ENCODE measurements at regions not wholly inside any gene's neighbourhood (a gene's known extent, or its start where the extent isn't known, plus 50 kb on each side); places are given as distances from the start of the nearest gene placed in this dataset.

DNA sequence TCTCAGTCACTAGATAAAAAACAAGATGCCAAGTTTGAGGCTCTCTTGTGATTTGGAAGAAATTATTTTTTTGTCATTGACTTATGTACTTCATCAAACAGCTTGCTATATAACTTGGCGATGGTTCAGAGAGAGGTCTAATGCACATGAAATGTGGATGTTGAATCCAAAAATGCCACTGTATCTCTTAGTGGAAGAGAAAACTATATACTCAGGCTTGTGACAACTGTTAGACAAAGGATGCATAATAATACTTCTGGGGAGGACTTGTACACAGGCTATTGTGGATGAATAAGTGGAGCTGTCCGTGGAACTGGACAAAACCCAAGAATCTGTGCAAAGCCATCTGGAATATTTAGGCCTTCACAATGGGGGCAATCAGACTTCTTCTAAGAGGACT lies 162.9 kb upstream of the NMUR2 start:
- Histone ChIP-seq H3K27ac (ENCODE audit: low read length) (no peak overlapping the region), H3K4me1 (ENCODE audit: control insufficient read depth in 1 of 2, extremely low read depth in 1 of 2, insufficient read depth in 2 of 2, low read length in 2 of 2) (no peaks in the 10 kb centered on the region), H3K27me3 (replicated peaks in 1 of 2; ENCODE audit: control insufficient read depth in 2 of 2, extremely low read depth in 1 of 2, insufficient read depth in 2 of 2, low read length in 1 of 2) (no peaks in the 10 kb centered on the region), H3K9me3 (no peaks in the 10 kb centered on the region), H3K36me3 (ENCODE audit: control insufficient read depth in 2 of 2, extremely low read depth in 1 of 2, insufficient read depth in 1 of 2, low read length in 1 of 2) (no peaks in the 10 kb centered on the region), H3K4me3 (ENCODE audit: control insufficient read depth in 1 of 2, extremely low read depth in 1 of 2, low read length in 1 of 2) (no peak overlapping the region)
- DNase-seq = no peak
- Mint-ChIP-seq H3K4me3 (no peak overlapping the region), H3K27ac (no peak overlapping the region), H3K27me3 (no peaks in the 10 kb centered on the region), H3K9me3 (peaks cover 0 to 4% (median 4%) of the 10 kb centered on the region in 3 donors), H3K4me1 (no peaks in the 10 kb centered on the region), H3K36me3 (no peaks in the 10 kb centered on the region)
- POLR2A ChIA-PET = no interaction called here
- CTCF ChIA-PET = no interaction called here
- 57% methylated on average over 1 of the region's 2 CpGs for WGBS (ENCODE audit: insufficient coverage)
- ATAC-seq (replicated peaks in 1 of 4) = no peak

DNA sequence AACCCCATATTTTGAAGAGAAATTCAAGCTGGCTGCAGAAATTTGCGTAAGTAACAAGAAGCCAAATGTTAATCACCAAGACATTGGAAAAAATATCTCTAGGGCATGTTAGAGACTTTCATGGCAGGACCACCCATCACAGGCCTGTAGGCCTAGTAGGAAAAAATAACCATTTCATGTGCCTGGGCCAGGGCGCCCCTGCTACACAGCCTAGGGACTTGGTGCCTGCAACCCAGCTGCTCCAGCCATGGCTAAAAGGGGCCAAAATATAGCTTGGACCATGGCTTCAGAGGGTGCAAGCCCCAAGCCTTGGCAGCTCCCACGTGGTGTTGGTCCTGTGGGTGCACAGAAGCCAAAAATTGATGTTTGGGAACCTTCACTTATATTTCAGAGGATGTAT lies 167.7 kb upstream of the NMUR2 start:
- Histone ChIP-seq H3K27ac (ENCODE audit: low read length) (no peak overlapping the region), H3K36me3 (ENCODE audit: control insufficient read depth in 2 of 2, extremely low read depth in 1 of 2, insufficient read depth in 1 of 2, low read length in 1 of 2) (no peaks in the 10 kb centered on the region), H3K4me1 (ENCODE audit: control insufficient read depth in 1 of 2, extremely low read depth in 1 of 2, insufficient read depth in 2 of 2, low read length in 2 of 2) (no peaks in the 10 kb centered on the region), H3K27me3 (replicated peaks in 1 of 2; ENCODE audit: control insufficient read depth in 2 of 2, extremely low read depth in 1 of 2, insufficient read depth in 2 of 2, low read length in 1 of 2) (no peaks in the 10 kb centered on the region), H3K4me3 (ENCODE audit: control insufficient read depth in 1 of 2, extremely low read depth in 1 of 2, low read length in 1 of 2) (no peak overlapping the region), H3K9me3 (no peaks in the 10 kb centered on the region)
- ATAC-seq (replicated peaks in 1 of 4) (no peak), DNase-seq (no peak)
- ChIA-PET CTCF (no interaction called here), POLR2A (no interaction called here)
- no peak overlapping the region for H3K27ac Mint-ChIP-seq
- no peaks in the 10 kb centered on the region for H3K4me1 Mint-ChIP-seq
- no peak overlapping the region for H3K4me3 Mint-ChIP-seq
- 33% methylated on average over 2 of the region's 3 CpGs for WGBS (ENCODE audit: insufficient coverage)
- H3K9me3 Mint-ChIP-seq = peaks cover 2 to 4% (median 4%) of the 10 kb centered on the region in 3 donors
- no peaks in the 10 kb centered on the region for H3K36me3 Mint-ChIP-seq
- no peaks in the 10 kb centered on the region for H3K27me3 Mint-ChIP-seq

DNA sequence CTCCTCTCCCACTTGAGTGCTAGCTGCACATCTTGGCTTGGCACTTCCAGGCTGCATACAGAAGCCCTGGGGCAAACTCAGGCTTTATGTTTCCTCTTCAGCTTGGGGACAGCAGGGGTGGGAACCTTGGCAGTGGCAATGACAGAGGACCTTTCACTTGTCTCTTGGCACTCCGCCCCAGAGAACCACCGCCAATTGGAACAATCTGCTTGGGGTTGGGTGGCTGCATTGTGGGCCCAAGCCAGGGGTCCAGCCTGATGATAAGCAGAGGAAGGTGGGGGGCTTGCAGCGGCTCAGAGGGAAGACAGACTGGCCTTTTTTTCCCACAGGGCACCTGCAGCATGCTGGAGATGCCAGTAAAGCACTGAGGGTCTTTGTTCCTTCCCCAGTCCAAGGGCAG lies 179.0 kb upstream of the NMUR2 start:
- DNase-seq = no peak
- Mint-ChIP-seq H3K27me3 (peaks cover 0 to 19% of the 10 kb centered on the region in 2 donors), H3K4me3 (no peak overlapping the region), H3K27ac (no peak overlapping the region), H3K4me1 (no peaks in the 10 kb centered on the region), H3K36me3 (no peaks in the 10 kb centered on the region), H3K9me3 (peaks cover 6 to 19% (median 12%) of the 10 kb centered on the region in 3 donors)
- ChIA-PET CTCF (no interaction called here), POLR2A (no interaction called here)
- no peak for ATAC-seq (replicated peaks in 1 of 4)
- Histone ChIP-seq H3K36me3 (ENCODE audit: control insufficient read depth in 2 of 2, extremely low read depth in 1 of 2, insufficient read depth in 1 of 2, low read length in 1 of 2) (no peaks in the 10 kb centered on the region), H3K4me1 (ENCODE audit: control insufficient read depth in 1 of 2, extremely low read depth in 1 of 2, insufficient read depth in 2 of 2, low read length in 2 of 2) (no peaks in the 10 kb centered on the region), H3K4me3 (ENCODE audit: control insufficient read depth in 1 of 2, extremely low read depth in 1 of 2, low read length in 1 of 2) (no peak overlapping the region), H3K27me3 (replicated peaks in 1 of 2; ENCODE audit: control insufficient read depth in 2 of 2, extremely low read depth in 1 of 2, insufficient read depth in 2 of 2, low read length in 1 of 2) (peaks cover 0 to 10% of the 10 kb centered on the region in 2 experiments), H3K27ac (ENCODE audit: low read length) (no peak overlapping the region), H3K9me3 (no peaks in the 10 kb centered on the region)
- 68% methylated on average over 3 of the region's 3 CpGs for WGBS (ENCODE audit: insufficient coverage)

DNA sequence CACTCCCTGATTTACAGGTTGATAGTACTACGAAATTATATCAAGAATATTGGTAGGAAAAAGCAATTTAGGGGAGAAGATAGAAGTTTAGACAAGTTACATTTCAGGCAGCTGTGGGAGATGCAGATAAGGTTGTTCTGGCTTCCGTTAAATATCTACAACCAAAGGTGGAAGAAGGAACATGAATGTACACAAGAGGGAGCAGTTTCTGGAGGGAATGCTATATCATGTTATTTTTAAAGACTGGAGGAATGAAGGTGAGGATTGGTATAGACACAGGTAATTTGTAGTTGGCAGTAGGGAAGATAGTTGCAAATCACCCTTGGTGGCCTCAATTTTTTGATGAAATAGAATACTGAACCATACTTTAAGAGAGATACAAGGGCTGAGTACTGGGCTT lies 187.3 kb upstream of the NMUR2 start:
- no peak for DNase-seq
- H3K9me3 ChIP-seq = no peaks in the 10 kb centered on the region
- Mint-ChIP-seq H3K27me3 (peaks cover 0 to 2% of the 10 kb centered on the region in 2 donors), H3K9me3 (peaks cover 0 to 20% (median 5%) of the 10 kb centered on the region in 3 donors), H3K4me3 (no peak overlapping the region), H3K27ac (no peak overlapping the region), H3K36me3 (no peaks in the 10 kb centered on the region), H3K4me1 (no peaks in the 10 kb centered on the region)
- ATAC-seq (replicated peaks in 1 of 4) = no peak
- ChIA-PET POLR2A (no interaction called here), CTCF (no interaction called here)
- H3K27ac ChIP-seq (ENCODE audit: low read length) = no peak overlapping the region
- H3K27me3 ChIP-seq (replicated peaks in 1 of 2; ENCODE audit: control insufficient read depth in 2 of 2, extremely low read depth in 1 of 2, insufficient read depth in 2 of 2, low read length in 1 of 2) = no peaks in the 10 kb centered on the region
- 86% methylated on average over 1 of the region's 2 CpGs for WGBS (ENCODE audit: insufficient coverage)
- no peaks in the 10 kb centered on the region for H3K4me1 ChIP-seq (ENCODE audit: control insufficient read depth in 1 of 2, extremely low read depth in 1 of 2, insufficient read depth in 2 of 2, low read length in 2 of 2)
- H3K4me3 ChIP-seq (ENCODE audit: control insufficient read depth in 1 of 2, extremely low read depth in 1 of 2, low read length in 1 of 2) = no peak overlapping the region
- H3K36me3 ChIP-seq (ENCODE audit: control insufficient read depth in 2 of 2, extremely low read depth in 1 of 2, insufficient read depth in 1 of 2, low read length in 1 of 2) = no peaks in the 10 kb centered on the region

DNA sequence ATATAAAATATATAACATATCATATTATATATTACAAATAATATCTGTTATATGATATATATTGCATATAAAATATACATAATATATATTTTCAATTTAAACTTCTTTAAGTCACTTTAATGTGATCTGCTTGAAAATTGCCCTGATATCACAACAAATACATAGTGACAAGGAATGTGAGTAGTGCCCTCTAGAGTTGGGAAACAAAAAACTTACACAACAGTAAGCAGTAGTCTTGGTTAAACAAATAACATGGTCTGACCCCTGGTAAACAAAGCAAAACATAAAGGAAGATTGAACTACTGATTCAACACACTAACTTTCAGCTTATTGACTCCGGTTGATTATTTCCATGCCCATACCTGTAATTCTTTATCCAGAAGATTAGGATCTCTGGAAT lies 188.3 kb upstream of the NMUR2 start:
- no CpG with 5 or more reads among the region's 1 CpG for WGBS (ENCODE audit: insufficient coverage)
- H3K4me3 ChIP-seq (ENCODE audit: control insufficient read depth in 1 of 2, extremely low read depth in 1 of 2, low read length in 1 of 2) = no peak overlapping the region
- no peaks in the 10 kb centered on the region for H3K4me1 ChIP-seq (ENCODE audit: control insufficient read depth in 1 of 2, extremely low read depth in 1 of 2, insufficient read depth in 2 of 2, low read length in 2 of 2)
- ChIA-PET POLR2A (no interaction called here), CTCF (no interaction called here)
- H3K9me3 ChIP-seq = no peaks in the 10 kb centered on the region
- Mint-ChIP-seq H3K9me3 (peaks cover 0 to 15% (median 5%) of the 10 kb centered on the region in 3 donors), H3K4me3 (no peak overlapping the region), H3K27ac (no peak overlapping the region), H3K27me3 (peaks cover 0 to 2% of the 10 kb centered on the region in 2 donors), H3K36me3 (no peaks in the 10 kb centered on the region), H3K4me1 (no peaks in the 10 kb centered on the region)
- H3K27ac ChIP-seq (ENCODE audit: low read length) = no peak overlapping the region
- no peaks in the 10 kb centered on the region for H3K27me3 ChIP-seq (replicated peaks in 1 of 2; ENCODE audit: control insufficient read depth in 2 of 2, extremely low read depth in 1 of 2, insufficient read depth in 2 of 2, low read length in 1 of 2)
- DNase-seq = no peak
- no peak for ATAC-seq (replicated peaks in 1 of 4)
- no peaks in the 10 kb centered on the region for H3K36me3 ChIP-seq (ENCODE audit: control insufficient read depth in 2 of 2, extremely low read depth in 1 of 2, insufficient read depth in 1 of 2, low read length in 1 of 2)

DNA sequence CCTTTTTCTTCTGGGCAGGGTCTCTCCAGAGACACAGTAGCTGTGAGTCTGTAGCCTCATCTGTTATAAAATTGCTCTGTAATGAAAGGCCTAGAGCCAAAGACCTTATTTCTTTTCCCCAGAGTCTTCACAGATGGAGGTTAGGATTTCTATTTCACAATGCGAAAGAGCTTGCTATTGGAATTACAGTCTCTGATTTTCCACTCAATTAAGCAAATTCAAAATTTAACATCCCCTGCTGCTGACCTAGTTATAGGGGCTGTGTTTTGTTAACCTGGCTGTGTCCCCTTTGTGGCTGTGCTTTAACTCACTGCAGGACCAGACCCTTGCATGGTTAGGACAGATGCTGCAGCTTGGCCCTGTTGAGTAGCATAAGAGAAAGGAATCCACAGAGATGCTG lies 190.3 kb upstream of the NMUR2 start:
- ChIA-PET POLR2A (no interaction called here), CTCF (no interaction called here)
- WGBS (ENCODE audit: insufficient coverage) = no CpG with 5 or more reads among the region's 1 CpG
- no peaks in the 10 kb centered on the region for H3K4me1 ChIP-seq (ENCODE audit: control insufficient read depth in 1 of 2, extremely low read depth in 1 of 2, insufficient read depth in 2 of 2, low read length in 2 of 2)
- Mint-ChIP-seq H3K4me3 (no peak overlapping the region), H3K4me1 (no peaks in the 10 kb centered on the region), H3K27me3 (peaks cover 0 to 2% of the 10 kb centered on the region in 2 donors), H3K9me3 (peaks cover 0 to 5% (median 3%) of the 10 kb centered on the region in 3 donors), H3K36me3 (no peaks in the 10 kb centered on the region), H3K27ac (no peak overlapping the region)
- H3K27me3 ChIP-seq (replicated peaks in 1 of 2; ENCODE audit: control insufficient read depth in 2 of 2, extremely low read depth in 1 of 2, insufficient read depth in 2 of 2, low read length in 1 of 2) = no peaks in the 10 kb centered on the region
- no peak overlapping the region for H3K4me3 ChIP-seq (ENCODE audit: control insufficient read depth in 1 of 2, extremely low read depth in 1 of 2, low read length in 1 of 2)
- no peaks in the 10 kb centered on the region for H3K9me3 ChIP-seq
- DNase-seq (no peak), ATAC-seq (replicated peaks in 1 of 4) (no peak)
- H3K36me3 ChIP-seq (ENCODE audit: control insufficient read depth in 2 of 2, extremely low read depth in 1 of 2, insufficient read depth in 1 of 2, low read length in 1 of 2) = no peaks in the 10 kb centered on the region
- no peak overlapping the region for H3K27ac ChIP-seq (ENCODE audit: low read length)

DNA sequence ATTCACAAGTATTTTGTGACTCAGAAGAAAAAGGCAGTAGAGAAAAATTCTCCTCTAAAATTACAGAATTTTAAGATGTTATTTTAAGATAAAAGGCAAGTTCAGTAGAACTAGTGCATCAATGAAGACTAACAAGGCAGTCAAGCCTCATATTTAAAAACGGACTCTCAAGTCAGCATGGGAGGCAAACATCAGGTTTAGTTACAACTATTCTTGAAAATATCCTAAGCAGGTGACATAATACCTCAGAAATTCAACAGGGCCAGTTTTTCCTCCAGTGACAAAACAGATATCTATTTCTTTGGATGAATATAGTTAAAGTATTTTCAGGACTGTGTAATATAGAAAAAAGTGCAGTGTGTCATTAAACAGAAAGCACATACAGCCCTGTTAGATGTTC lies 194.0 kb upstream of the NMUR2 start:
- Mint-ChIP-seq H3K9me3 (no peaks in the 10 kb centered on the region), H3K27me3 (peaks cover 0 to 2% of the 10 kb centered on the region in 2 donors), H3K4me1 (no peaks in the 10 kb centered on the region), H3K27ac (no peak overlapping the region), H3K4me3 (no peak overlapping the region), H3K36me3 (no peaks in the 10 kb centered on the region)
- Histone ChIP-seq H3K4me1 (ENCODE audit: control insufficient read depth in 1 of 2, extremely low read depth in 1 of 2, insufficient read depth in 2 of 2, low read length in 2 of 2) (no peaks in the 10 kb centered on the region), H3K27ac (ENCODE audit: low read length) (no peak overlapping the region), H3K27me3 (replicated peaks in 1 of 2; ENCODE audit: control insufficient read depth in 2 of 2, extremely low read depth in 1 of 2, insufficient read depth in 2 of 2, low read length in 1 of 2) (no peaks in the 10 kb centered on the region), H3K36me3 (ENCODE audit: control insufficient read depth in 2 of 2, extremely low read depth in 1 of 2, insufficient read depth in 1 of 2, low read length in 1 of 2) (no peaks in the 10 kb centered on the region), H3K9me3 (no peaks in the 10 kb centered on the region), H3K4me3 (ENCODE audit: control insufficient read depth in 1 of 2, extremely low read depth in 1 of 2, low read length in 1 of 2) (no peak overlapping the region)
- 43% methylated on average over 1 of the region's 1 CpG for whole genome bisulfite sequencing (ENCODE audit: insufficient coverage)
- ATAC-seq (replicated peaks in 1 of 4) (no peak), DNase-seq (no peak)
- CTCF ChIA-PET = no interaction called here
- POLR2A ChIA-PET = no interaction called here
